Neural cell (in vitro differentiated cells): ENCODE measurements at regions not wholly inside any gene's neighbourhood (a gene's known extent, or its start where the extent isn't known, plus 50 kb on each side); places are given as distances from the start of the nearest gene placed in this dataset.

Experiments
- H2AFZ ChIP-seq: fragments of 200-600, 300-800 bp; sonication (generic), shearing (Covaris generic); 2 replicates; pipeline ENCODE4 v1.6.0; 2014; ENCODE audit warnings: low read depth, mild to moderate bottlenecking, antibody characterized with exemption, low read length, moderate library complexity
- H3F3A ChIP-seq: fragments of 200-600 bp; shearing (Covaris generic); 2 replicates; pipeline ENCODE4 v1.6.1; 2016; ENCODE audit warnings: mild to moderate bottlenecking, moderate library complexity, mixed read lengths, antibody characterized with exemption, low read length; ENCODE audit not compliant: insufficient read depth, poor library complexity, severe bottlenecking
- H3K27ac ChIP-seq: fragments of 200-600, 300-800 bp; sonication (generic), shearing (Covaris generic); 2 replicates; pipeline ENCODE4 v1.5.1; 2014; ENCODE audit warnings: mild to moderate bottlenecking, low read length, moderate library complexity
- H3K27me3 ChIP-seq: fragments of 300-800, 200-600 bp; sonication (generic), shearing (Covaris generic); 2 replicates; pipeline ENCODE4 v1.6.0; 2014; ENCODE audit warnings: mild to moderate bottlenecking, low read depth, low read length, moderate library complexity; ENCODE audit not compliant: insufficient read depth
- H3K36me3 ChIP-seq: fragments of 300-800, 200-600 bp; sonication (generic), shearing (Covaris generic); 2 replicates; pipeline ENCODE4 v1.5.1; 2014; ENCODE audit warnings: mild to moderate bottlenecking, antibody characterized with exemption, low read length, moderate library complexity; ENCODE audit not compliant: insufficient read depth
- H3K4me2 ChIP-seq: fragments of 300-800, 200-600 bp; sonication (generic), shearing (Covaris generic); 2 replicates; pipeline ENCODE4 v1.6.0; 2014; ENCODE audit warnings: mild to moderate bottlenecking, low read length
- H3K4me3 ChIP-seq: fragments of 300-800, 200-600 bp; sonication (generic), shearing (Covaris generic); 2 replicates; pipeline ENCODE4 v1.5.1; 2014; ENCODE audit warnings: mild to moderate bottlenecking, low read length, moderate library complexity
- H3K79me2 ChIP-seq: fragments of 200-600 bp; shearing (Covaris generic); replicated peaks from 2 replicates; pipeline ENCODE4 v1.6.0; 2014; ENCODE audit warnings: mild to moderate bottlenecking, low read length, moderate library complexity; ENCODE audit not compliant: insufficient read depth
- H3K9ac ChIP-seq: fragments of 300-800, 200-600 bp; sonication (generic), shearing (Covaris generic); 2 replicates; pipeline ENCODE4 v1.6.1; 2016; ENCODE audit warnings: mild to moderate bottlenecking, low read length, mixed read lengths
- H3K9me2 ChIP-seq: fragments of 200-600 bp; shearing (Covaris generic); 2 replicates; pipeline ENCODE4 v1.6.1; 2016; ENCODE audit warnings: mild to moderate bottlenecking, low read length, mixed read lengths; ENCODE audit not compliant: insufficient read depth
- H3K9me3 ChIP-seq: fragments of 200-600, 300-800 bp; sonication (generic), shearing (Covaris generic); 2 replicates; pipeline ENCODE4 v1.6.1; 2016; ENCODE audit warnings: mild to moderate bottlenecking, mixed run types, low read length, moderate library complexity, mixed read lengths
- H4K20me1 ChIP-seq: fragments of 200-600 bp; shearing (Covaris generic); 2 replicates; pipeline ENCODE4 v1.6.1; 2016; ENCODE audit warnings: mild to moderate bottlenecking, mixed run types; ENCODE audit not compliant: insufficient read depth
- CTCF ChIP-seq: fragments of 450-650 bp; IDR thresholded peaks from 2 replicates; pipeline ENCODE4 v1.5.1; 2014; ENCODE audit warnings: antibody characterized with exemption, mild to moderate bottlenecking, moderate library complexity; ENCODE audit not compliant: poor library complexity, severe bottlenecking
- EP300 ChIP-seq: fragments of 450-650 bp; conservative IDR thresholded peaks from 2 replicates; pipeline ENCODE4 v1.6.1; 2014; ENCODE audit warnings: antibody characterized with exemption, mild to moderate bottlenecking, moderate library complexity; ENCODE audit not compliant: poor library complexity, severe bottlenecking
- EZH2 ChIP-seq: fragments of 200-600, 300-800 bp; shearing (Covaris generic), sonication (generic); IDR thresholded peaks from 2 replicates; pipeline ENCODE4 v1.6.1; 2014; ENCODE audit warnings: antibody characterized with exemption, low read length, borderline replicate concordance, mild to moderate bottlenecking; ENCODE audit not compliant: insufficient read depth, poor library complexity, severe bottlenecking
- MXI1 ChIP-seq: fragments of 450-650 bp; conservative IDR thresholded peaks from 2 replicates; pipeline ENCODE4 v1.6.1; 2014; ENCODE audit warnings: antibody characterized with exemption, mild to moderate bottlenecking; ENCODE audit not compliant: poor library complexity, severe bottlenecking
- POLR2AphosphoS5 ChIP-seq: IDR thresholded peaks from 2 replicates; pipeline ENCODE4 v1.6.1; 2012
- RAD21 ChIP-seq: fragments of 450-650 bp; conservative IDR thresholded peaks from 2 replicates; pipeline ENCODE4 v1.6.1; 2014; ENCODE audit warnings: antibody characterized with exemption, mild to moderate bottlenecking, moderate library complexity
- SMC3 ChIP-seq: fragments of 450-650 bp; conservative IDR thresholded peaks from 2 replicates; pipeline ENCODE4 v1.6.1; 2014; ENCODE audit warnings: antibody characterized with exemption, mild to moderate bottlenecking, moderate library complexity; ENCODE audit not compliant: poor library complexity
- TAF1 ChIP-seq: IDR thresholded peaks from 2 replicates; pipeline ENCODE4 v1.6.1; 2012; ENCODE audit warnings: low read depth
- TF ChIP-seq, protein P1 (sequence below): IDR thresholded peaks from 2 replicates; pipeline ENCODE4 v1.6.1; 2012; ENCODE audit warnings: borderline replicate concordance

DNA sequence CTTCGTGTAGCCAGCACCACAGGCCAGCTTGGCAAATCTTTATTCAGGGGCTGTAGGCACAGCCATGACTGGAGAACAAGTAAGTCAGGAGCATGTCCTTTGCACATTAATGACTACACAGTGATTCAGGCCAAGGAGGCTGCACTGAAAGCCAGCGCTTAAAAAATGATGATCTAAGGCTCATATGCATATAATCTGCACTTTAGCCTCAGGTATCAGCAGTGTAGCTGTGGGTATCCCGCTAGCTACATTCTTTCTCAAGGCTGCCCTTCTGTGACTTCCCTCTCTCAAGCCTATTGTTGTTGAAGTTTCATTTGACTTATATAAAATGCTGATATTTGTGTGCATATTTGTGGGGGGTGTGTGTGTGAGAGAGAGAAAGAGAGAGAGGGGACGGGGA is 62.6 kb upstream of the RGL1 start:
- Histone ChIP-seq H3K9me3 (no peaks in the 10 kb centered on the region), H3K9ac (no peak overlapping the region), H3K9me2 (no peaks in the 10 kb centered on the region), H3K79me2 (no peaks in the 10 kb centered on the region), H2AFZ (no peak overlapping the region), H3F3A (no peaks in the 10 kb centered on the region), H4K20me1 (no peaks in the 10 kb centered on the region), H3K27ac (no peak overlapping the region), H3K36me3 (peaks cover 4% of the 10 kb centered on the region), H3K4me2 (no peak overlapping the region), H3K4me3 (no peak overlapping the region), H3K27me3 (no peaks in the 10 kb centered on the region)
- TF ChIP-seq, protein P1, sequence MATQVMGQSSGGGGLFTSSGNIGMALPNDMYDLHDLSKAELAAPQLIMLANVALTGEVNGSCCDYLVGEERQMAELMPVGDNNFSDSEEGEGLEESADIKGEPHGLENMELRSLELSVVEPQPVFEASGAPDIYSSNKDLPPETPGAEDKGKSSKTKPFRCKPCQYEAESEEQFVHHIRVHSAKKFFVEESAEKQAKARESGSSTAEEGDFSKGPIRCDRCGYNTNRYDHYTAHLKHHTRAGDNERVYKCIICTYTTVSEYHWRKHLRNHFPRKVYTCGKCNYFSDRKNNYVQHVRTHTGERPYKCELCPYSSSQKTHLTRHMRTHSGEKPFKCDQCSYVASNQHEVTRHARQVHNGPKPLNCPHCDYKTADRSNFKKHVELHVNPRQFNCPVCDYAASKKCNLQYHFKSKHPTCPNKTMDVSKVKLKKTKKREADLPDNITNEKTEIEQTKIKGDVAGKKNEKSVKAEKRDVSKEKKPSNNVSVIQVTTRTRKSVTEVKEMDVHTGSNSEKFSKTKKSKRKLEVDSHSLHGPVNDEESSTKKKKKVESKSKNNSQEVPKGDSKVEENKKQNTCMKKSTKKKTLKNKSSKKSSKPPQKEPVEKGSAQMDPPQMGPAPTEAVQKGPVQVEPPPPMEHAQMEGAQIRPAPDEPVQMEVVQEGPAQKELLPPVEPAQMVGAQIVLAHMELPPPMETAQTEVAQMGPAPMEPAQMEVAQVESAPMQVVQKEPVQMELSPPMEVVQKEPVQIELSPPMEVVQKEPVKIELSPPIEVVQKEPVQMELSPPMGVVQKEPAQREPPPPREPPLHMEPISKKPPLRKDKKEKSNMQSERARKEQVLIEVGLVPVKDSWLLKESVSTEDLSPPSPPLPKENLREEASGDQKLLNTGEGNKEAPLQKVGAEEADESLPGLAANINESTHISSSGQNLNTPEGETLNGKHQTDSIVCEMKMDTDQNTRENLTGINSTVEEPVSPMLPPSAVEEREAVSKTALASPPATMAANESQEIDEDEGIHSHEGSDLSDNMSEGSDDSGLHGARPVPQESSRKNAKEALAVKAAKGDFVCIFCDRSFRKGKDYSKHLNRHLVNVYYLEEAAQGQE, result no peak
- TF ChIP-seq EP300 (no peak), SMC3 (no peak), TAF1 (no peak), MXI1 (no peak), EZH2 (no peak), POLR2AphosphoS5 (no peak), RAD21 (no peak), CTCF (no peak)

GRCh38 chr1:183739741-183740271 is 65.1 kb upstream of the RGL1 start:
- Histone ChIP-seq H3K27ac (no peak overlapping the region), H4K20me1 (no peaks in the 10 kb centered on the region), H3K4me2 (no peak overlapping the region), H3K79me2 (no peaks in the 10 kb centered on the region), H3K27me3 (no peaks in the 10 kb centered on the region), H3F3A (no peaks in the 10 kb centered on the region), H3K9ac (no peak overlapping the region), H2AFZ (no peak overlapping the region), H3K4me3 (no peak overlapping the region), H3K36me3 (peaks cover 4% of the 10 kb centered on the region), H3K9me3 (no peaks in the 10 kb centered on the region), H3K9me2 (no peaks in the 10 kb centered on the region)
- TF ChIP-seq EP300 (no peak), SMC3 (no peak), RAD21 (no peak), EZH2 (no peak), POLR2AphosphoS5 (no peak), MXI1 (no peak), TAF1 (no peak), CTCF (no peak)
- TF ChIP-seq, protein P1, result no peak
